K562 (cell line): ENCODE measurements at regions not wholly inside any gene's neighbourhood (a gene's known extent, or its start where the extent isn't known, plus 50 kb on each side); places are given as distances from the start of the nearest gene placed in this dataset.

Experiments
- ATAC-seq: fragments of 200-7000 bp; cut with Tn5 transposase; 3 replicates; pipeline ENCODE4 v1.9.1; 2020; ENCODE audit warnings: moderate library complexity
- BruUV-seq: library from RNA; stranded (reverse); fragments of 400-500 nt; replicated peaks from 2 replicates; lab custom pipeline; 2021; lab: Mats Ljungman, UMichigan
- CTCF ChIA-PET: fragments of 300-600 bp; formaldehyde crosslinking; extraction: SDS; loops from one replicate; lab custom pipeline; 2021; ENCODE audit warnings: low intra/inter-chr PET ratio; lab: Yijun Ruan, JAX
- POLR2A ChIA-PET: fragments of 300-600, 350-650 bp; sonication (Branson Sonifier 250); formaldehyde crosslinking; extraction: SDS; loops from one replicate; lab custom pipeline; 2021; ENCODE audit warnings: antibody characterized with exemption, inconsistent platforms; lab: Yijun Ruan, JAX
- DNase-seq, 4 experiments: peaks; one replicate each; pipeline versions ENCODE4 v3.0.0 to v3.0.0-alpha.2; 2011 to 2018; ENCODE audit warnings: low spot score in 3 of 4, mixed read lengths in 3 of 4; ENCODE audit errors: extremely low read depth in 1 of 4
- FAIRE-seq: peaks from 2 replicates; lab custom pipeline; 2011; peaks lifted over from hg19 to GRCh38; lab: Jason Lieb, UNC
- H2AFZ ChIP-seq: 2 replicates; pipeline ENCODE4 v1.6.0; 2011; ENCODE audit warnings: low read depth, low read length, control low read depth, inconsistent platforms
- H3K27ac ChIP-seq: fragments of 200-600 bp; 3 replicates; pipeline ENCODE4 v1.8.0; 2011; ENCODE audit warnings: low read depth, mild to moderate bottlenecking, control low read depth, inconsistent platforms, low read length, moderate library complexity, mixed read lengths; ENCODE audit errors: extremely low read depth
- H3K27me3 ChIP-seq, 2 experiments: fragments of 300-600 bp in 1 of 2; 2 replicates in 1 of 2; 3 replicates in 1 of 2; pipeline versions ENCODE4 v1.6.0 to v1.8.0; 2011; ENCODE audit warnings: inconsistent platforms in 2 of 2, low read length in 2 of 2, mild to moderate bottlenecking in 1 of 2, mixed read lengths in 1 of 2, moderate library complexity in 1 of 2; ENCODE audit not compliant: control insufficient read depth in 2 of 2, insufficient read depth in 2 of 2
- H3K36me3 ChIP-seq: fragments of 300-600 bp; 3 replicates; pipeline ENCODE4 v1.8.0; 2011; ENCODE audit warnings: mild to moderate bottlenecking, low read length, inconsistent platforms; ENCODE audit not compliant: control insufficient read depth, insufficient read depth
- H3K4me1 ChIP-seq, 2 experiments: fragments of 200-600 bp in 1 of 2; replicated peaks in 1 of 2; 2 replicates in 1 of 2; 3 replicates in 1 of 2; pipeline versions ENCODE4 v1.5.1 to v1.8.0; 2011; ENCODE audit warnings: inconsistent platforms in 2 of 2, low read length in 2 of 2, mild to moderate bottlenecking in 1 of 2, mixed read lengths in 1 of 2, moderate library complexity in 1 of 2; ENCODE audit not compliant: control insufficient read depth in 2 of 2, insufficient read depth in 2 of 2
- H3K4me2 ChIP-seq: 2 replicates; pipeline ENCODE4 v1.6.1; 2011; ENCODE audit warnings: low read length, control low read depth, inconsistent platforms, mixed read lengths; ENCODE audit not compliant: insufficient read depth
- H3K4me3 ChIP-seq: fragments of 200-600 bp; sonication (generic), shearing (Covaris generic); 2 replicates; pipeline ENCODE4 v1.5.1; 2016; ENCODE audit warnings: control low read depth, inconsistent platforms
- H3K79me2 ChIP-seq: fragments of 200-600 bp; 3 replicates; pipeline ENCODE4 v1.8.0; 2011; ENCODE audit warnings: low read length, inconsistent platforms; ENCODE audit not compliant: control insufficient read depth, insufficient read depth
- H3K9ac ChIP-seq, 2 experiments: 2 replicates each; pipeline versions ENCODE4 v1.6.0 to v1.6.1; 2011; ENCODE audit warnings: low read depth in 2 of 2, low read length in 2 of 2, control low read depth in 1 of 2, inconsistent platforms in 1 of 2, mild to moderate bottlenecking in 1 of 2, mixed read lengths in 1 of 2; ENCODE audit not compliant: insufficient read depth in 1 of 2
- H3K9me1 ChIP-seq: one replicate; pipeline ENCODE4 v1.6.0; 2011; ENCODE audit warnings: inconsistent platforms, mild to moderate bottlenecking, low read length, moderate library complexity; ENCODE audit not compliant: control insufficient read depth, insufficient read depth
- H3K9me3 ChIP-seq: replicated peaks from 2 replicates; pipeline ENCODE4 v1.5.1; 2011; ENCODE audit warnings: low read depth, low read length, inconsistent platforms; ENCODE audit not compliant: control insufficient read depth, insufficient read depth
- H4K20me1 ChIP-seq: replicated peaks from 2 replicates; pipeline ENCODE4 v1.6.1; 2011; ENCODE audit warnings: low read length, inconsistent platforms, mixed read lengths; ENCODE audit not compliant: control insufficient read depth, insufficient read depth
- ADNP ChIP-seq: fragments of 200-800 bp; sonication (Bioruptor generic); IDR thresholded peaks from 2 replicates; pipeline ENCODE4 v1.6.1; 2016; ENCODE audit warnings: missing genetic modification characterization, missing compliant biosample characterization
- ARID1B ChIP-seq: fragments of 450-650 bp; IDR thresholded peaks from 2 replicates; pipeline ENCODE4 v1.6.1; 2016; ENCODE audit warnings: antibody characterized with exemption, mild to moderate bottlenecking, inconsistent platforms
- CBX8 ChIP-seq: fragments of 200-600 bp; sonication (generic); IDR thresholded peaks from 2 replicates; pipeline ENCODE4 v1.6.1; 2012; ENCODE audit warnings: borderline replicate concordance, mixed run types, low read depth, mild to moderate bottlenecking, moderate library complexity, mixed read lengths, low read length, control low read depth, inconsistent platforms; ENCODE audit not compliant: poor library complexity, severe bottlenecking; ENCODE audit errors: extremely low read depth
- FOXK1 ChIP-seq: sonication (generic); formaldehyde crosslinking; IDR thresholded peaks from 2 replicates; pipeline ENCODE4 v1.8.0; 2022; ENCODE audit warnings: missing genetic modification reagents, mild to moderate bottlenecking, borderline replicate concordance
- HMG20A ChIP-seq: fragments of 450-650 bp; formaldehyde crosslinking; conservative IDR thresholded peaks from 2 replicates; pipeline ENCODE4 v1.4.0; 2020; ENCODE audit warnings: mild to moderate bottlenecking, mixed read lengths
- OTX1 ChIP-seq: fragments of 450-650 bp; formaldehyde crosslinking; IDR thresholded peaks from 2 replicates; pipeline ENCODE4 v1.4.0; 2022; ENCODE audit warnings: mild to moderate bottlenecking
- STAT5A ChIP-seq: IDR thresholded peaks from 2 replicates; pipeline ENCODE4 v1.6.1; 2012; ENCODE audit warnings: low read length, inconsistent platforms, borderline replicate concordance
- ZNF253 ChIP-seq: fragments of 250-450 bp; sonication (Bioruptor Pico); conservative IDR thresholded peaks from 2 replicates; pipeline ENCODE4 v1.6.1; 2021; ENCODE audit warnings: mild to moderate bottlenecking
- WGBS: fragments of 100-300 bp; shearing (Covaris generic); methylation state at CpG from one replicate; pipeline ENCODE4 v1.1.6; 2016; ENCODE audit warnings: low coverage, mixed read lengths; ENCODE audit not compliant: insufficient coverage; ENCODE audit errors: missing lambda C conversion rate; 5-methylcytosine and 5-hydroxymethylcytosine counted together
- in situ Hi-C: fragments of 300-500 bp; cut with MboI; formaldehyde crosslinking; loops from 4 replicates; pipeline ENCODE4 v1.15.0; 2018; ENCODE audit warnings: inconsistent platforms, mixed read lengths
- intact Hi-C: fragments of 100-400 bp; cut with micrococcal nuclease; formaldehyde crosslinking; loops from 2 replicates; pipeline ENCODE4 v1.14.2; 2022
- TF ChIP-seq, protein P1 (sequence below): IDR thresholded peaks from 2 replicates; pipeline ENCODE4 v1.6.1; 2011; ENCODE audit warnings: borderline replicate concordance, low read depth, mild to moderate bottlenecking, moderate library complexity, low read length; ENCODE audit not compliant: insufficient read depth, poor library complexity, severe bottlenecking
- TF ChIP-seq, protein P2 (sequence below): sonication (generic); formaldehyde crosslinking; IDR thresholded peaks from 2 replicates; pipeline ENCODE4 v1.8.0; 2023; ENCODE audit warnings: mild to moderate bottlenecking, missing genetic modification reagents
- TF ChIP-seq, protein P3 (sequence below): fragments of 250-450 bp; sonication (Bioruptor Pico); IDR thresholded peaks from 2 replicates; pipeline ENCODE4 v1.5.0; 2021

DNA sequence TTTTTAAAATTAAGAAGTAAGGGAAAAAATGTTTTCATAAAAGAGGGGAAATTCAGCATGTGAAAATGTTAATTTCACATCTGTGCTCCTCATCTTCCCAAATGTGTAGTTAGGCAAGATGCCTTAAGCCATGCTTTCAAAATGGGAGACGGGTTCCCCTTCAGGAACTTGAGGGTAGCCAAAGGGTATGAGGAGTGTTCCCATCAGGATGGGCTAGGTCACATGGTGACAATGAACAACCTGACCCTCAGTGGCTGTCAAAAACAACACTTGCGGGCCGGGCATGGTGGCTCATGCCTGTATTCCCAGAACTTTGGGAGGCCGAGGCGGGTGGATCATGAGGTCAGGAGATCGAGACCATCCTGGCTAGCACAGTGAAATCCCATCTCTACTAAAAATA is 178.0 kb downstream of the ACTL7B start:
- DNase-seq, result no peak
- H2AFZ ChIP-seq, result no peak overlapping the region
- no peaks in the 10 kb centered on the region; a peak in 1 of 5 replicates for H3K27me3 ChIP-seq
- 0% methylated on average over 6 of the region's 6 CpGs for WGBS
- no peak overlapping the region for H3K9ac ChIP-seq
- H3K27ac ChIP-seq, result no peak overlapping the region
- no TSS peak for BruUV-seq
- no peaks in the 10 kb centered on the region for H3K36me3 ChIP-seq
- ATAC-seq, result no peak
- H4K20me1 ChIP-seq, result no peaks in the 10 kb centered on the region
- CTCF ChIA-PET, result no interaction called here
- FAIRE-seq, result no peak
- H3K4me1 ChIP-seq, result no peaks in the 10 kb centered on the region
- H3K9me1 ChIP-seq, result no peaks in the 10 kb centered on the region
- TF ChIP-seq STAT5A (no peak), ADNP (tag) (no peak), OTX1 (CRISPR knock-in tag) (no peak), ARID1B (no peak), HMG20A (no peak), ZNF253 (CRISPR knock-in tag) (no peak), FOXK1 (no peak), CBX8 (no peak)
- TF ChIP-seq, protein P1, sequence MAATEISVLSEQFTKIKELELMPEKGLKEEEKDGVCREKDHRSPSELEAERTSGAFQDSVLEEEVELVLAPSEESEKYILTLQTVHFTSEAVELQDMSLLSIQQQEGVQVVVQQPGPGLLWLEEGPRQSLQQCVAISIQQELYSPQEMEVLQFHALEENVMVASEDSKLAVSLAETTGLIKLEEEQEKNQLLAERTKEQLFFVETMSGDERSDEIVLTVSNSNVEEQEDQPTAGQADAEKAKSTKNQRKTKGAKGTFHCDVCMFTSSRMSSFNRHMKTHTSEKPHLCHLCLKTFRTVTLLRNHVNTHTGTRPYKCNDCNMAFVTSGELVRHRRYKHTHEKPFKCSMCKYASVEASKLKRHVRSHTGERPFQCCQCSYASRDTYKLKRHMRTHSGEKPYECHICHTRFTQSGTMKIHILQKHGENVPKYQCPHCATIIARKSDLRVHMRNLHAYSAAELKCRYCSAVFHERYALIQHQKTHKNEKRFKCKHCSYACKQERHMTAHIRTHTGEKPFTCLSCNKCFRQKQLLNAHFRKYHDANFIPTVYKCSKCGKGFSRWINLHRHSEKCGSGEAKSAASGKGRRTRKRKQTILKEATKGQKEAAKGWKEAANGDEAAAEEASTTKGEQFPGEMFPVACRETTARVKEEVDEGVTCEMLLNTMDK, result no peak
- TF ChIP-seq, protein P2, sequence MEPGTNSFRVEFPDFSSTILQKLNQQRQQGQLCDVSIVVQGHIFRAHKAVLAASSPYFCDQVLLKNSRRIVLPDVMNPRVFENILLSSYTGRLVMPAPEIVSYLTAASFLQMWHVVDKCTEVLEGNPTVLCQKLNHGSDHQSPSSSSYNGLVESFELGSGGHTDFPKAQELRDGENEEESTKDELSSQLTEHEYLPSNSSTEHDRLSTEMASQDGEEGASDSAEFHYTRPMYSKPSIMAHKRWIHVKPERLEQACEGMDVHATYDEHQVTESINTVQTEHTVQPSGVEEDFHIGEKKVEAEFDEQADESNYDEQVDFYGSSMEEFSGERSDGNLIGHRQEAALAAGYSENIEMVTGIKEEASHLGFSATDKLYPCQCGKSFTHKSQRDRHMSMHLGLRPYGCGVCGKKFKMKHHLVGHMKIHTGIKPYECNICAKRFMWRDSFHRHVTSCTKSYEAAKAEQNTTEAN (CRISPR knock-in tag), result no peak
- TF ChIP-seq, protein P3, sequence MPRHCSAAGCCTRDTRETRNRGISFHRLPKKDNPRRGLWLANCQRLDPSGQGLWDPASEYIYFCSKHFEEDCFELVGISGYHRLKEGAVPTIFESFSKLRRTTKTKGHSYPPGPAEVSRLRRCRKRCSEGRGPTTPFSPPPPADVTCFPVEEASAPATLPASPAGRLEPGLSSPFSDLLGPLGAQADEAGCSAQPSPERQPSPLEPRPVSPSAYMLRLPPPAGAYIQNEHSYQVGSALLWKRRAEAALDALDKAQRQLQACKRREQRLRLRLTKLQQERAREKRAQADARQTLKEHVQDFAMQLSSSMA (CRISPR knock-in tag), result no peak
- TF ChIP-seq, all 486 proteins: peak for 0
- Histone ChIP-seq H3K79me2 (no peaks in the 10 kb centered on the region), H3K4me2 (no peak overlapping the region), H3K9me3 (no peaks in the 10 kb centered on the region), H3K4me3 (no peak overlapping the region)
- in situ Hi-C loops, result no loop called here
- POLR2A ChIA-PET, result no interaction called here
- intact Hi-C loops, result no loop called here
